HL-60 (cell line): ENCODE measurements at regions not wholly inside any gene's neighbourhood (a gene's known extent, or its start where the extent isn't known, plus 50 kb on each side); places are given as distances from the start of the nearest gene placed in this dataset.

ENCODE experiments used
- DNase-seq, 2 experiments: peaks; one replicate each; pipeline ENCODE4 v3.0.0-alpha.2; 2010 to 2020; ENCODE audit warnings: low read depth in 1 of 2, low spot score in 1 of 2
- H3K27ac ChIP-seq: fragments of 250-450 bp; sonication (Bioruptor Pico); replicated peaks from 2 replicates; pipeline ENCODE4 v1.5.1; 2020; ENCODE audit warnings: mild to moderate bottlenecking, moderate library complexity
- H3K27me3 ChIP-seq: fragments of 250-450 bp; sonication (Bioruptor Pico); 2 replicates; pipeline ENCODE4 v1.5.1; 2021; ENCODE audit warnings: mild to moderate bottlenecking, moderate library complexity; ENCODE audit not compliant: insufficient read depth, poor library complexity, severe bottlenecking
- H3K4me3 ChIP-seq: replicated peaks from 2 replicates; pipeline ENCODE4 v1.5.1; 2011; ENCODE audit warnings: mild to moderate bottlenecking, control low read depth, low read length; ENCODE audit not compliant: insufficient read depth
- CTCF ChIP-seq: IDR thresholded peaks from one replicate; pipeline ENCODE4 v1.5.1; 2011; ENCODE audit warnings: low read length, control low read depth, inconsistent platforms; ENCODE audit not compliant: insufficient read depth
- GABPA ChIP-seq: IDR thresholded peaks from 2 replicates; pipeline ENCODE4 v1.6.1; 2012; ENCODE audit warnings: low read depth
- POLR2AphosphoS5 ChIP-seq: IDR thresholded peaks from 2 replicates; pipeline ENCODE4 v1.6.1; 2012; ENCODE audit warnings: low read depth
- SPI1 ChIP-seq: IDR thresholded peaks from 2 replicates; pipeline ENCODE4 v1.6.1; 2012; ENCODE audit warnings: low read depth, mild to moderate bottlenecking, borderline replicate concordance
- TF ChIP-seq, protein P1 (sequence below): IDR thresholded peaks from 2 replicates; pipeline ENCODE4 v1.6.1; 2012; ENCODE audit warnings: low read depth; ENCODE audit not compliant: insufficient replicate concordance

GRCh38 chr6:9606435-9607134 is 808.3 kb downstream of the TFAP2A start:
- no peak for TF ChIP-seq POLR2AphosphoS5
- no peak for TF ChIP-seq SPI1
- no peak for TF ChIP-seq GABPA
- TF ChIP-seq, protein P1, sequence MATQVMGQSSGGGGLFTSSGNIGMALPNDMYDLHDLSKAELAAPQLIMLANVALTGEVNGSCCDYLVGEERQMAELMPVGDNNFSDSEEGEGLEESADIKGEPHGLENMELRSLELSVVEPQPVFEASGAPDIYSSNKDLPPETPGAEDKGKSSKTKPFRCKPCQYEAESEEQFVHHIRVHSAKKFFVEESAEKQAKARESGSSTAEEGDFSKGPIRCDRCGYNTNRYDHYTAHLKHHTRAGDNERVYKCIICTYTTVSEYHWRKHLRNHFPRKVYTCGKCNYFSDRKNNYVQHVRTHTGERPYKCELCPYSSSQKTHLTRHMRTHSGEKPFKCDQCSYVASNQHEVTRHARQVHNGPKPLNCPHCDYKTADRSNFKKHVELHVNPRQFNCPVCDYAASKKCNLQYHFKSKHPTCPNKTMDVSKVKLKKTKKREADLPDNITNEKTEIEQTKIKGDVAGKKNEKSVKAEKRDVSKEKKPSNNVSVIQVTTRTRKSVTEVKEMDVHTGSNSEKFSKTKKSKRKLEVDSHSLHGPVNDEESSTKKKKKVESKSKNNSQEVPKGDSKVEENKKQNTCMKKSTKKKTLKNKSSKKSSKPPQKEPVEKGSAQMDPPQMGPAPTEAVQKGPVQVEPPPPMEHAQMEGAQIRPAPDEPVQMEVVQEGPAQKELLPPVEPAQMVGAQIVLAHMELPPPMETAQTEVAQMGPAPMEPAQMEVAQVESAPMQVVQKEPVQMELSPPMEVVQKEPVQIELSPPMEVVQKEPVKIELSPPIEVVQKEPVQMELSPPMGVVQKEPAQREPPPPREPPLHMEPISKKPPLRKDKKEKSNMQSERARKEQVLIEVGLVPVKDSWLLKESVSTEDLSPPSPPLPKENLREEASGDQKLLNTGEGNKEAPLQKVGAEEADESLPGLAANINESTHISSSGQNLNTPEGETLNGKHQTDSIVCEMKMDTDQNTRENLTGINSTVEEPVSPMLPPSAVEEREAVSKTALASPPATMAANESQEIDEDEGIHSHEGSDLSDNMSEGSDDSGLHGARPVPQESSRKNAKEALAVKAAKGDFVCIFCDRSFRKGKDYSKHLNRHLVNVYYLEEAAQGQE = no peak
- no peak for TF ChIP-seq CTCF
- Histone ChIP-seq H3K4me3 (no peak overlapping the region), H3K27ac (no peak overlapping the region), H3K27me3 (no peaks in the 10 kb centered on the region)
- DNase-seq = no peak

- no peak for TF ChIP-seq GABPA
- TF ChIP-seq, protein P1 = no peak
- TF ChIP-seq CTCF = no peak
- no peak for TF ChIP-seq SPI1
- TF ChIP-seq POLR2AphosphoS5 = no peak
- H3K4me3 ChIP-seq = no peak overlapping the region
- no peak for DNase-seq
- no peaks in the 10 kb centered on the region for H3K27me3 ChIP-seq
- H3K27ac ChIP-seq = no peak overlapping the region
Observed at GRCh38 chr6:9594746-9595145, 820.1 kb downstream of the TFAP2A start.

- DNase-seq = no peak
- Histone ChIP-seq H3K27ac (no peak overlapping the region), H3K4me3 (no peak overlapping the region), H3K27me3 (no peaks in the 10 kb centered on the region)
- TF ChIP-seq POLR2AphosphoS5 (no peak), GABPA (no peak), CTCF (no peak), SPI1 (no peak)
- TF ChIP-seq, protein P1 = no peak
Observed at GRCh38 chr6:9593554-9593953, 821.3 kb downstream of the TFAP2A start.
